ENCODE measurements at regions not wholly inside any gene's neighbourhood (a gene's known extent, or its start where the extent isn't known, plus 50 kb on each side); places are given as distances from the start of the nearest gene placed in this dataset.

DNA sequence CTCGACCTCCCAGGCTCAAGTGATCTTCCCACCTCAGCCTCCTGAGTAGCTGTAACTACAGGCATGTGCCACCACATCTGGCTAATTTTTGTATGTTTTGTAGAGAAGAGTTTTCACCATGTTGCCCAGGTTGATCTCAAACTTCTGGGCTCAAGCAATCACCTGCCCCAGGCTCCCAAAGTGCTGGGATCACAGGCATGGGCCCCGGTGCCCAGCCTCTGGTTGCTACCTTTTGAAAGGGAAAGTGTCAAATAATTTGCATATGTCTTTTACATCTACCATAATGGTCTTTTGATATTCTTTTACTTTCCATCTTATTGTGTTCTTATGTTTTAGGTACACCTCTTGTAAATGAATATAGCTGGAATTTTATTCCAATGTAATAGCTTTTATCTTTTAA, 263.1 kb upstream of the FN1 start:
- Histone ChIP-seq H3K27ac (ENCODE audit: low read length in 2 of 2) (no peak overlapping the region), H3K9ac (ENCODE audit: low read length) (no peak overlapping the region), H3K27me3 (replicated peaks in 1 of 4; ENCODE audit: control extremely low read depth in 1 of 4, control insufficient read depth in 3 of 4, insufficient read depth in 4 of 4, low read length in 3 of 4) (no peaks in the 10 kb centered on the region), H3K9me3 (ENCODE audit: control extremely low read depth in 1 of 3, control insufficient read depth in 2 of 3, insufficient read depth in 1 of 3, low read length in 2 of 3) (peaks cover 0 to 4% (median 2%) of the 10 kb centered on the region in 3 donors), H3K79me2 (ENCODE audit: control insufficient read depth, insufficient read depth, low read length) (no peaks in the 10 kb centered on the region), H2AFZ (ENCODE audit: insufficient read depth, low read depth, low read length, poor library complexity, severe bottlenecking) (no peak overlapping the region), H3K4me3 (ENCODE audit: control extremely low read depth in 1 of 5, extremely low read depth in 1 of 5, insufficient read depth in 1 of 5, low read depth in 2 of 5, low read length in 4 of 5) (no peak overlapping the region), H3K4me2 (replicated peaks; ENCODE audit: low read depth, low read length, poor library complexity, severe bottlenecking) (no peak overlapping the region), H4K20me1 (ENCODE audit: control insufficient read depth, insufficient read depth, low read length, poor library complexity, severe bottlenecking) (no peaks in the 10 kb centered on the region), H3K36me3 (replicated peaks in 1 of 2; ENCODE audit: control extremely low read depth in 1 of 2, control insufficient read depth in 1 of 2, extremely low read depth in 1 of 2, insufficient read depth in 2 of 2, low read length in 1 of 2) (no peaks in the 10 kb centered on the region), H3K4me1 (ENCODE audit: control insufficient read depth in 2 of 2, insufficient read depth in 2 of 2, low read length in 2 of 2) (no peaks in the 10 kb centered on the region)
- CTCF ChIA-PET, result no interaction called here
- DNase-seq, result no peak
- no peaks in the 10 kb centered on the region for H3K9me3 Mint-ChIP-seq (ENCODE audit: insufficient read depth)
- no peak for TF ChIP-seq EZH2 (IDR thresholded peaks at IDR 0.05; ENCODE audit: borderline replicate concordance, insufficient read depth, low read depth, low read length, poor library complexity, severe bottlenecking)
- TF ChIP-seq, protein P1, sequence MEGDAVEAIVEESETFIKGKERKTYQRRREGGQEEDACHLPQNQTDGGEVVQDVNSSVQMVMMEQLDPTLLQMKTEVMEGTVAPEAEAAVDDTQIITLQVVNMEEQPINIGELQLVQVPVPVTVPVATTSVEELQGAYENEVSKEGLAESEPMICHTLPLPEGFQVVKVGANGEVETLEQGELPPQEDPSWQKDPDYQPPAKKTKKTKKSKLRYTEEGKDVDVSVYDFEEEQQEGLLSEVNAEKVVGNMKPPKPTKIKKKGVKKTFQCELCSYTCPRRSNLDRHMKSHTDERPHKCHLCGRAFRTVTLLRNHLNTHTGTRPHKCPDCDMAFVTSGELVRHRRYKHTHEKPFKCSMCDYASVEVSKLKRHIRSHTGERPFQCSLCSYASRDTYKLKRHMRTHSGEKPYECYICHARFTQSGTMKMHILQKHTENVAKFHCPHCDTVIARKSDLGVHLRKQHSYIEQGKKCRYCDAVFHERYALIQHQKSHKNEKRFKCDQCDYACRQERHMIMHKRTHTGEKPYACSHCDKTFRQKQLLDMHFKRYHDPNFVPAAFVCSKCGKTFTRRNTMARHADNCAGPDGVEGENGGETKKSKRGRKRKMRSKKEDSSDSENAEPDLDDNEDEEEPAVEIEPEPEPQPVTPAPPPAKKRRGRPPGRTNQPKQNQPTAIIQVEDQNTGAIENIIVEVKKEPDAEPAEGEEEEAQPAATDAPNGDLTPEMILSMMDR (IDR thresholded peaks at IDR 0.05), result no peak
- no peaks in the 10 kb centered on the region for H3K4me1 Mint-ChIP-seq
- peaks cover 12% of the 10 kb centered on the region for H3K27me3 Mint-ChIP-seq
- intact Hi-C loops (cut with micrococcal nuclease), result no loop called here
- no peak for ATAC-seq (ENCODE audit: low read depth)
- no peak overlapping the region for H3K4me3 Mint-ChIP-seq
- POLR2A ChIA-PET, result no interaction called here
- WGBS (ENCODE audit: insufficient coverage), result 60% methylated on average over 1 of the region's 2 CpGs
- no peak overlapping the region for H3K27ac Mint-ChIP-seq

DNA sequence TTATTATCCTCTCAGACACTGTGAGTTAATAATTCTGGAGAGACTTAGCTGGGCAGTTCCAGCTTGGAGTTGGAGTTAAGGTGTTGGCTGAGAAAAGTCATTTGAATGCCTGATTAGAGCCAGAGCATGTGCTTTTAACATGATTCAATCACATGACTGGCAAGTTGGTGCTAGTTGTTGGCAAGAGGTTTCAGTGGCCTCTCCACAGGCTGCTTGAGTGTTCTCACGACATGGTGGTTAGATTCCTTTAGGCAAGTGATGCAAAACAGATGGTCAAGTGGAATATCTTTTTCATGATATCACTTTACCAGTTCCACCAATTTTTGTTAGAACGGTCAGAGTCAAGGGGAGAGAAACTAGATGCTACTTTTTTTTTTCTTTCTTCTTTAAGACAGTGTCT, 262.7 kb upstream of the FN1 start:
- Mint-ChIP-seq H3K27me3 (peaks cover 12% of the 10 kb centered on the region), H3K4me1 (no peaks in the 10 kb centered on the region), H3K9me3 (ENCODE audit: insufficient read depth) (no peaks in the 10 kb centered on the region), H3K27ac (no peak overlapping the region), H3K4me3 (no peak overlapping the region)
- TF ChIP-seq, protein P1 (IDR thresholded peaks at IDR 0.05), result no peak
- TF ChIP-seq EZH2 (IDR thresholded peaks at IDR 0.05; ENCODE audit: borderline replicate concordance, insufficient read depth, low read depth, low read length, poor library complexity, severe bottlenecking), result no peak
- POLR2A ChIA-PET, result no interaction called here
- Histone ChIP-seq H3K27me3 (replicated peaks in 1 of 4; ENCODE audit: control extremely low read depth in 1 of 4, control insufficient read depth in 3 of 4, insufficient read depth in 4 of 4, low read length in 3 of 4) (no peaks in the 10 kb centered on the region), H3K27ac (ENCODE audit: low read length in 2 of 2) (no peak overlapping the region), H3K4me3 (ENCODE audit: control extremely low read depth in 1 of 5, extremely low read depth in 1 of 5, insufficient read depth in 1 of 5, low read depth in 2 of 5, low read length in 4 of 5) (no peak overlapping the region), H4K20me1 (ENCODE audit: control insufficient read depth, insufficient read depth, low read length, poor library complexity, severe bottlenecking) (no peaks in the 10 kb centered on the region), H3K9me3 (ENCODE audit: control extremely low read depth in 1 of 3, control insufficient read depth in 2 of 3, insufficient read depth in 1 of 3, low read length in 2 of 3) (peaks cover 0 to 4% (median 2%) of the 10 kb centered on the region in 3 donors), H3K9ac (ENCODE audit: low read length) (no peak overlapping the region), H3K36me3 (replicated peaks in 1 of 2; ENCODE audit: control extremely low read depth in 1 of 2, control insufficient read depth in 1 of 2, extremely low read depth in 1 of 2, insufficient read depth in 2 of 2, low read length in 1 of 2) (no peaks in the 10 kb centered on the region), H3K79me2 (ENCODE audit: control insufficient read depth, insufficient read depth, low read length) (no peaks in the 10 kb centered on the region), H3K4me1 (ENCODE audit: control insufficient read depth in 2 of 2, insufficient read depth in 2 of 2, low read length in 2 of 2) (no peaks in the 10 kb centered on the region), H2AFZ (ENCODE audit: insufficient read depth, low read depth, low read length, poor library complexity, severe bottlenecking) (no peak overlapping the region), H3K4me2 (replicated peaks; ENCODE audit: low read depth, low read length, poor library complexity, severe bottlenecking) (no peak overlapping the region)
- intact Hi-C loops (cut with micrococcal nuclease), result no loop called here
- CTCF ChIA-PET, result no interaction called here
- DNase-seq (no peak), ATAC-seq (ENCODE audit: low read depth) (no peak)
- no CpG with 5 or more reads among the region's 2 CpGs for WGBS (ENCODE audit: insufficient coverage)
